ENCODE measurements at regions not wholly inside any gene's neighbourhood (a gene's known extent, or its start where the extent isn't known, plus 50 kb on each side); places are given as distances from the start of the nearest gene placed in this dataset.
"Not testable (repeated sequence)": the region's sequence is repeated elsewhere in the genome, so short reads cannot be mapped to it uniquely, and the experiment has no call there.

DNA sequence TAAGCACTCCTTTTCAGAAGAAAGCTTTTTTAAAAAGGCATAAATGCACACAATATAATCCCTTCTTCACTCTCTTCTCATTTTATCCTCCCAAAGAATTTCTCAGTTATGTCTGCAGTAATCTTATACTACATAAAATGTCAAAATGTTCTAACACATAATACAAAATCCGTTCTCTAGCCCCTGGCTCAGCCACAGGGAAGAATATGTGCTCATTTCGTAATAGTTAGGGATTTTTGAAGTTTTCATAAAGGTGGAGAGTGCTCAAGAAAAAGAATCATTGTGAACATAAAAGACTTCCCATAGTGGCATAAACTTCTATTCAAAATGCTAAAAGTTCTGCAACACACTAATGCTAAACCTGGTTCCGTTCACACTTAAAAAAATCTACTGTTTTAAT, 1410.7 kb upstream of the C9orf72 start:
- Histone ChIP-seq H3K27me3 (ENCODE audit: control insufficient read depth in 2 of 2, insufficient read depth in 2 of 2, low read length in 2 of 2) (no peaks in the 10 kb centered on the region), H2AFZ (ENCODE audit: low read depth, low read length) (no peak overlapping the region), H4K20me1 (replicated peaks; ENCODE audit: control insufficient read depth, insufficient read depth, low read length) (no peaks in the 10 kb centered on the region), H3K4me1 (replicated peaks in 1 of 2; ENCODE audit: control insufficient read depth in 2 of 2, insufficient read depth in 2 of 2, low read length in 2 of 2) (no peaks in the 10 kb centered on the region), H3K4me3 (no peak overlapping the region), H3K9me1 (ENCODE audit: control insufficient read depth, insufficient read depth, low read length) (no peaks in the 10 kb centered on the region), H3K9ac (ENCODE audit: insufficient read depth in 1 of 2, low read depth in 2 of 2, low read length in 2 of 2) (no peak overlapping the region), H3K79me2 (ENCODE audit: control insufficient read depth, insufficient read depth, low read length) (no peaks in the 10 kb centered on the region), H3K9me3 (replicated peaks; ENCODE audit: control insufficient read depth, insufficient read depth, low read depth, low read length) (no peaks in the 10 kb centered on the region), H3K36me3 (ENCODE audit: control insufficient read depth, insufficient read depth, low read length) (no peaks in the 10 kb centered on the region), H3K4me2 (ENCODE audit: insufficient read depth, low read length) (no peak overlapping the region), H3K27ac (ENCODE audit: extremely low read depth, low read depth, low read length) (no peak overlapping the region)
- ChIA-PET CTCF (ENCODE audit: low intra/inter-chr PET ratio) (no interaction called here), POLR2A (no interaction called here)
- ATAC-seq (no peak), DNase-seq (ENCODE audit: extremely low read depth in 1 of 4, low spot score in 3 of 4) (no peak), FAIRE-seq (no peak)
- in situ Hi-C loops (cut with MboI) = no loop called here
- TF ChIP-seq HOXB6 (CRISPR knock-in tag; IDR thresholded peaks at IDR 0.05; ENCODE audit: borderline replicate concordance) = no peak
- TF ChIP-seq, protein P1, sequence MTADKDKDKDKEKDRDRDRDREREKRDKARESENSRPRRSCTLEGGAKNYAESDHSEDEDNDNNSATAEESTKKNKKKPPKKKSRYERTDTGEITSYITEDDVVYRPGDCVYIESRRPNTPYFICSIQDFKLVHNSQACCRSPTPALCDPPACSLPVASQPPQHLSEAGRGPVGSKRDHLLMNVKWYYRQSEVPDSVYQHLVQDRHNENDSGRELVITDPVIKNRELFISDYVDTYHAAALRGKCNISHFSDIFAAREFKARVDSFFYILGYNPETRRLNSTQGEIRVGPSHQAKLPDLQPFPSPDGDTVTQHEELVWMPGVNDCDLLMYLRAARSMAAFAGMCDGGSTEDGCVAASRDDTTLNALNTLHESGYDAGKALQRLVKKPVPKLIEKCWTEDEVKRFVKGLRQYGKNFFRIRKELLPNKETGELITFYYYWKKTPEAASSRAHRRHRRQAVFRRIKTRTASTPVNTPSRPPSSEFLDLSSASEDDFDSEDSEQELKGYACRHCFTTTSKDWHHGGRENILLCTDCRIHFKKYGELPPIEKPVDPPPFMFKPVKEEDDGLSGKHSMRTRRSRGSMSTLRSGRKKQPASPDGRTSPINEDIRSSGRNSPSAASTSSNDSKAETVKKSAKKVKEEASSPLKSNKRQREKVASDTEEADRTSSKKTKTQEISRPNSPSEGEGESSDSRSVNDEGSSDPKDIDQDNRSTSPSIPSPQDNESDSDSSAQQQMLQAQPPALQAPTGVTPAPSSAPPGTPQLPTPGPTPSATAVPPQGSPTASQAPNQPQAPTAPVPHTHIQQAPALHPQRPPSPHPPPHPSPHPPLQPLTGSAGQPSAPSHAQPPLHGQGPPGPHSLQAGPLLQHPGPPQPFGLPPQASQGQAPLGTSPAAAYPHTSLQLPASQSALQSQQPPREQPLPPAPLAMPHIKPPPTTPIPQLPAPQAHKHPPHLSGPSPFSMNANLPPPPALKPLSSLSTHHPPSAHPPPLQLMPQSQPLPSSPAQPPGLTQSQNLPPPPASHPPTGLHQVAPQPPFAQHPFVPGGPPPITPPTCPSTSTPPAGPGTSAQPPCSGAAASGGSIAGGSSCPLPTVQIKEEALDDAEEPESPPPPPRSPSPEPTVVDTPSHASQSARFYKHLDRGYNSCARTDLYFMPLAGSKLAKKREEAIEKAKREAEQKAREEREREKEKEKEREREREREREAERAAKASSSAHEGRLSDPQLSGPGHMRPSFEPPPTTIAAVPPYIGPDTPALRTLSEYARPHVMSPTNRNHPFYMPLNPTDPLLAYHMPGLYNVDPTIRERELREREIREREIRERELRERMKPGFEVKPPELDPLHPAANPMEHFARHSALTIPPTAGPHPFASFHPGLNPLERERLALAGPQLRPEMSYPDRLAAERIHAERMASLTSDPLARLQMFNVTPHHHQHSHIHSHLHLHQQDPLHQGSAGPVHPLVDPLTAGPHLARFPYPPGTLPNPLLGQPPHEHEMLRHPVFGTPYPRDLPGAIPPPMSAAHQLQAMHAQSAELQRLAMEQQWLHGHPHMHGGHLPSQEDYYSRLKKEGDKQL (CRISPR knock-in tag; IDR thresholded peaks at IDR 0.05; ENCODE audit: borderline replicate concordance) = no peak
- TF ChIP-seq ATF1 (CRISPR knock-in tag; IDR thresholded peaks at IDR 0.05) = no peak
- no peak for TF ChIP-seq ATF1 (tag; IDR thresholded peaks at IDR 0.05)
- no CpG with 5 or more reads among the region's 3 CpGs for WGBS (ENCODE audit: insufficient coverage, low coverage, missing lambda C conversion rate)
- intact Hi-C loops (cut with micrococcal nuclease) = no loop called here
- no TSS peak for BruUV-seq (replicated peaks)

DNA sequence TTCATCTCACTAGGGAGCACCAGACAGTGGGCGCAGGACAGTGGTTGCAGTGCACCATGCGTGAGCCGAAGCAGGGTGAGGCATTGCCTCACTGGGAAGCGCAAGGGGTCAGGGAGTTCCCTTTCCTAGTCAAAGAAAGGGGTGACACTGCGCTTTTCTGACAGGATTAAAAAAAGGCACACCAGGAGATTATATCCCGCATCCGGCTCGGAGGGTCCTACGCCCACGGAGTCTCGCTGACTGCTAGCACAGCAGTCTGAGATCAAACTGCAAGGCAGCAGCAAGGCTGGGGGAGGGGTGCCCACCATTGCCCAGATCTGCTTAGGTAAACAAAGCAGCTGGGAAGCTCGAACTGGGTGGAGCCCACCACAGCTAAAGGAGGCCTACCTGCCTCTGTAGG, 1416.7 kb upstream of the C9orf72 start:
- H3K4me2 ChIP-seq (ENCODE audit: insufficient read depth, low read length); in situ Hi-C loops (cut with MboI); H3K9ac ChIP-seq (ENCODE audit: insufficient read depth in 1 of 2, low read depth in 2 of 2, low read length in 2 of 2); POLR2A ChIA-PET; FAIRE-seq; H3K9me1 ChIP-seq (ENCODE audit: control insufficient read depth, insufficient read depth, low read length); CTCF ChIA-PET (ENCODE audit: low intra/inter-chr PET ratio); BruUV-seq (replicated peaks); ATAC-seq; H3K79me2 ChIP-seq (ENCODE audit: control insufficient read depth, insufficient read depth, low read length); DNase-seq (ENCODE audit: extremely low read depth in 1 of 4, low spot score in 3 of 4); H3K27me3 ChIP-seq (ENCODE audit: control insufficient read depth in 2 of 2, insufficient read depth in 2 of 2, low read length in 2 of 2); H2AFZ ChIP-seq (ENCODE audit: low read depth, low read length); intact Hi-C loops (cut with micrococcal nuclease); H3K36me3 ChIP-seq (ENCODE audit: control insufficient read depth, insufficient read depth, low read length); H4K20me1 ChIP-seq (replicated peaks; ENCODE audit: control insufficient read depth, insufficient read depth, low read length); H3K9me3 ChIP-seq (replicated peaks; ENCODE audit: control insufficient read depth, insufficient read depth, low read depth, low read length); H3K4me3 ChIP-seq; H3K27ac ChIP-seq (ENCODE audit: extremely low read depth, low read depth, low read length); H3K4me1 ChIP-seq (replicated peaks in 1 of 2; ENCODE audit: control insufficient read depth in 2 of 2, insufficient read depth in 2 of 2, low read length in 2 of 2): not testable (repeated sequence)
- no CpG with 5 or more reads among the region's 12 CpGs for WGBS (ENCODE audit: insufficient coverage, low coverage, missing lambda C conversion rate)

All from K562 (cell line).